ENCODE measurements at regions not wholly inside any gene's neighbourhood (a gene's known extent, or its start where the extent isn't known, plus 50 kb on each side); places are given as distances from the start of the nearest gene placed in this dataset.

- TF ChIP-seq ZNF671 (CRISPR knock-in tag; IDR thresholded peaks at IDR 0.05) = no peak
- TF ChIP-seq KAT7 (CRISPR knock-in tag; IDR thresholded peaks at IDR 0.05; ENCODE audit: borderline replicate concordance) = no peak
- TF ChIP-seq ZNF263 (CRISPR knock-in tag; IDR thresholded peaks at IDR 0.05; ENCODE audit: low read depth) = no peak
- TF ChIP-seq ELF4 (CRISPR knock-in tag; IDR thresholded peaks at IDR 0.05; ENCODE audit: low read depth) = no peak
- TF ChIP-seq NFATC4 (CRISPR knock-in tag; IDR thresholded peaks at IDR 0.05) = no peak
- no peak for TF ChIP-seq ATF6 (CRISPR knock-in tag; IDR thresholded peaks at IDR 0.05)
- no peak for TF ChIP-seq ZNF425 (CRISPR knock-in tag; conservative IDR thresholded peaks at IDR 0.05)
- no peak for TF ChIP-seq ESRRA (CRISPR knock-in tag; IDR thresholded peaks at IDR 0.05; ENCODE audit: borderline replicate concordance)
- TF ChIP-seq IRF2 (CRISPR knock-in tag; IDR thresholded peaks at IDR 0.05; ENCODE audit: borderline replicate concordance, low read depth) = no peak
- no peak for TF ChIP-seq ATF2 (CRISPR knock-in tag; IDR thresholded peaks at IDR 0.05; ENCODE audit: borderline replicate concordance, low read depth)
- no peak for TF ChIP-seq NFYB (CRISPR knock-in tag; conservative IDR thresholded peaks at IDR 0.05; ENCODE audit: low read depth)
- TF ChIP-seq RELA (CRISPR knock-in tag; IDR thresholded peaks at IDR 0.05; ENCODE audit: borderline replicate concordance) = no peak
- no peak for TF ChIP-seq ATF3 (CRISPR knock-in tag; conservative IDR thresholded peaks at IDR 0.05)
- no peak for TF ChIP-seq GRHL2 (CRISPR knock-in tag; IDR thresholded peaks at IDR 0.05; ENCODE audit: insufficient replicate concordance, severe bottlenecking)
- peaks cover 28% of the 10 kb centered on the region for H3K27me3 Mint-ChIP-seq (ENCODE audit: low read depth)
- no peak overlapping the region for H3K27ac Mint-ChIP-seq
- H3K36me3 Mint-ChIP-seq = no peaks in the 10 kb centered on the region
- DNase-seq (ENCODE audit: low spot score) = no peak
- H3K9me3 Mint-ChIP-seq = peaks cover 5% of the 10 kb centered on the region
- ATAC-seq = no peak
- ChIA-PET CTCF (no interaction called here), POLR2A (no interaction called here)
- peaks cover 14% of the 10 kb centered on the region for H3K4me1 Mint-ChIP-seq
- H3K4me3 Mint-ChIP-seq = no peak overlapping the region
These were observed 61.8 kb upstream of the ALX4 start for GRCh38 chr11:44371706-44372105.

- ChIA-PET POLR2A (no interaction called here), CTCF (interaction anchor here (0.7 to 2.0 kb wide), 2 partner anchors 54 to 279 kb away, joined by 3 to 4 read pairs; no protein-coding TSS in a partner anchor)
- H3K27ac Mint-ChIP-seq = peak overlapping the region; percentile 39; the same call in 1 of the 2 replicates
- H3K4me1 Mint-ChIP-seq = peaks cover 3% of the 10 kb centered on the region; the same call in 1 of the 2 replicates
- TF ChIP-seq USF1 (CRISPR knock-in tag; IDR thresholded peaks at IDR 0.05) (peak; percentile 75), SP1 (CRISPR knock-in tag; conservative IDR thresholded peaks at IDR 0.05) (no peak), NFYB (CRISPR knock-in tag; conservative IDR thresholded peaks at IDR 0.05; ENCODE audit: low read depth) (peak; percentile 39; the same call in 1 of the 2 replicates), ZNF416 (CRISPR knock-in tag; IDR thresholded peaks at IDR 0.05) (no peak), USF2 (CRISPR knock-in tag; IDR thresholded peaks at IDR 0.05) (peak; percentile 78), FOXK1 (CRISPR knock-in tag; IDR thresholded peaks at IDR 0.05) (no peak), ZNF281 (CRISPR knock-in tag; IDR thresholded peaks at IDR 0.05) (no peak)
- peaks cover 30% of the 10 kb centered on the region for H3K27me3 Mint-ChIP-seq (ENCODE audit: low read depth)
- H3K36me3 Mint-ChIP-seq = no peaks in the 10 kb centered on the region
- peak; percentile 97 for ATAC-seq
- H3K9me3 Mint-ChIP-seq = peaks cover 5% of the 10 kb centered on the region
- DNase-seq (ENCODE audit: low spot score) = no peak
- H3K4me3 Mint-ChIP-seq = no peak overlapping the region
These were observed 63.0 kb upstream of the ALX4 start for GRCh38 chr11:44372989-44373388.
